Spinal cord (tissue), 9 donors: ENCODE measurements at regions not wholly inside any gene's neighbourhood (a gene's known extent, or its start where the extent isn't known, plus 50 kb on each side); places are given as distances from the start of the nearest gene placed in this dataset.
"Not testable (repeated sequence)": the region's sequence is repeated elsewhere in the genome, so short reads cannot be mapped to it uniquely, and the experiment has no call there.

Source experiments
- DNase-seq, 6 donors: peaks; one replicate each; pipeline versions ENCODE4 v3.0.0 to v3.0.0-alpha.2; 2013 to 2015; ENCODE audit warnings: low spot score in 6 of 6, low read depth in 4 of 6
- H3K27ac ChIP-seq: one replicate; pipeline ENCODE4 v1.5.1; 2013; ENCODE audit warnings: low read depth, low read length, control low read depth
- H3K27me3 ChIP-seq: one replicate; pipeline ENCODE4 v1.6.1; 2013; ENCODE audit warnings: low read length; ENCODE audit not compliant: control insufficient read depth, insufficient read depth
- H3K36me3 ChIP-seq: one replicate; pipeline ENCODE4 v1.6.1; 2013; ENCODE audit warnings: low read length; ENCODE audit not compliant: control insufficient read depth, insufficient read depth
- H3K4me1 ChIP-seq: one replicate; pipeline ENCODE4 v1.6.1; 2013; ENCODE audit warnings: low read length; ENCODE audit not compliant: control insufficient read depth, insufficient read depth
- H3K4me3 ChIP-seq: one replicate; pipeline ENCODE4 v1.5.1; 2013; ENCODE audit warnings: low read depth, low read length, control low read depth
- H3K9me3 ChIP-seq: one replicate; pipeline ENCODE4 v1.6.1; 2013; ENCODE audit warnings: low read length; ENCODE audit not compliant: control insufficient read depth, insufficient read depth
- WGBS: methylation state at CpG from one replicate; pipeline ENCODE4 v1.1.5; 2013; ENCODE audit warnings: missing lambda C conversion rate; ENCODE audit not compliant: insufficient coverage; 5-methylcytosine and 5-hydroxymethylcytosine counted together
- donor health status: healthy.

DNA sequence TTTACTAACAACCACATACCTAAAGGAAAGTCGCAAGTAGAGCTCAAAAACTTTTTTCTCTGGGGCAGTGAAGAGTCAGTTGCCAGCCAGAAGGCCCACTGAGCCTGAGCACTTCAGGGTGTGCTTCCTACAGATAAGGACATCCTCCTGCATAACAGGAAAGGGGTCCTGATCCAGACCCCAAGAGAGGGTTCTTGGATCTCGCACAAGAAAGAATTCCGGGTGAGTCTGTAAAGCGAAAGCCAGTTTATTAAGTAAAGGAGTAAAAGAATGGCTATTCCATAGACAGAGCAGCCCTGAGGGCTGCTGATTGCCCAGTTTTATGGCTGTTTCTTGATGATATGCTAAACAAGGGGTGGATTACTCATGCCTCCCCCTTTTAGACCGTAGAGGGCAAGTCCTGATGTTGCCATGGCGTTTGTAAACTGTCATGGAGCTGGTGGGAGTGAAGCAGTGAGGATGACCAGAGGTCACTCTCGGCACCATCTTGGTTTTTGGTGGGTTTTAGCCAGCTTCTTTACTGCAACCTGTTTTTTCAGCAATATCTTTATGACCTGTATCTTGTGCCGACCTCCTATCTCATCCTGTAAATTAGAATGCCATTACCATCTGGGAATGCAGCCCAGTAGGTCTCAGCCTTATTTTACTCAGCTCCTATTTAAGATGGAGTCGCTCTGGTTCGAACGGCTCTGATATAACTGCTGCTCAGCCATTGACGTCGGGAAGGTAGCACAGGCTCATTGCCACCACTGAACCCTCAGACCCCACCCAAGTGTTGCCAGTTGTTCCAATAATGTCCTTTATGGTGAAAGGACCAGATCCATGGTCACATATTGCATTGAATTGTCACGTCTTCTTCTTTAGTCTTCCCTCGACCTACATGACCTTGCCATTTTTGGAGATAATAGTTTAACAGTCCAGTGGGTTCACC is 96.6 kb upstream of the ERRFI1 start:
- DNase-seq, result no peak
- no peak overlapping the region for H3K27ac ChIP-seq
- no peaks in the 10 kb centered on the region for H3K9me3 ChIP-seq
- H3K27me3 ChIP-seq, result no peaks in the 10 kb centered on the region
- H3K4me1 ChIP-seq, result peaks cover 11% of the 10 kb centered on the region
- H3K36me3 ChIP-seq, result no peaks in the 10 kb centered on the region
- WGBS, result 91% methylated on average over 12 of the region's 15 CpGs
- H3K4me3 ChIP-seq, result no peak overlapping the region

DNA sequence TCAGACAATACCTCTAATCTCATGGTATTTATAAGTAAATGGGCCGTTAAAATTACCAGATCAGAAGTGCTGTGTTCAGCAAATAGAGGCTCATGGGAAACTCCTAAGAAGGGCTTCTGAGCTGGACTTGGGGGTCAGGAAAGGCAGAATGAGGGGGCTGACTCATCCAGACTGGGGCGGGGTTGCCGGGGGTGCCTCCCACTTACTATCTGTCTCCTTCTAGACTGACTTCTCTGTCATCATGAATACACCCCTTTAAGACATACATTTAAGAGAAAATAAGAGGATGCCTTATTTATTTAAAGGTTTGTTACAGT is 96.0 kb upstream of the ERRFI1 start:
- Histone ChIP-seq H3K4me1 (peaks cover 14% of the 10 kb centered on the region), H3K27ac (no peak overlapping the region)

GRCh38 chr1:8121261-8122159 is 95.4 kb upstream of the ERRFI1 start:
- peak overlapping the region; percentile 67 for H3K27ac ChIP-seq
- 52% methylated on average over 13 of the region's 18 CpGs for WGBS
- H3K4me3 ChIP-seq, result no peak overlapping the region
- H3K4me1 ChIP-seq, result peaks cover 15% of the 10 kb centered on the region
- H3K27me3 ChIP-seq, result no peaks in the 10 kb centered on the region
- peak in 2 of 6 donors; percentile 62 for DNase-seq
- no peaks in the 10 kb centered on the region for H3K9me3 ChIP-seq
- no peaks in the 10 kb centered on the region for H3K36me3 ChIP-seq

More for the DNA sequence above, 96.0 kb upstream of the ERRFI1 start:
- Histone ChIP-seq H3K27me3 (no peaks in the 10 kb centered on the region), H3K4me3 (no peak overlapping the region), H3K9me3 (no peaks in the 10 kb centered on the region), H3K36me3 (no peaks in the 10 kb centered on the region)
- no CpG with 5 or more reads among the region's 3 CpGs for WGBS
- DNase-seq, result no peak

DNA sequence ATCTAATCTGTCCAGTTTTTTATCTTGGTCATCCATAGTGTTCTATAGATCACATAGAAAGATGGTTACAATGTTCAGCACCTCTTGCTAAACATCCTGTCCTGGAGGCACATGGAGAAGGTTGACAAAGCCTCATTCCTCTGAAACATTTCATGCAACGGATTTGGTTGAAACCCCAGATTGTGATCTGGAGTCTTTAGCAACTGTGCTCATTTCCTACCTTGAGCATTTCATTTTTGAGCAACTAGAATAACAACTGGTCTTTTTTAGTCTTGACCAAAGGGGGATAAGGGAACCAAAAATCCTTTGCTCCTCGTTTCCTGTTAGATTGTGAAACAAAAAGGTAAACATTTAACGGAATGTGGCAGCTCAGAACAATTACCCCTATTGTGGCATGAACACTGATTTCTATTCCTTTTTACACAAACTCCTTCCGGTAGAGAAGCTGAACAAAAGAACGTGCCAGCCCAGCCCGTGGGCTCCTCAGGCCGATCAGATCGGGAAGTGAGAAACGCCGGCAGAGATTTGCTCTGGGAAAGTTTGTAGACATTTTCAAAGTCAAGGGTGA is 94.7 kb upstream of the ERRFI1 start:
- no peak overlapping the region for H3K4me3 ChIP-seq
- H3K27me3 ChIP-seq, result no peaks in the 10 kb centered on the region
- H3K4me1 ChIP-seq, result peaks cover 19% of the 10 kb centered on the region
- DNase-seq, result no peak
- peak overlapping the region; percentile 67 for H3K27ac ChIP-seq
- H3K9me3 ChIP-seq, result no peaks in the 10 kb centered on the region
- no peaks in the 10 kb centered on the region for H3K36me3 ChIP-seq
- WGBS, result 28% methylated on average over 4 of the region's 10 CpGs

DNA sequence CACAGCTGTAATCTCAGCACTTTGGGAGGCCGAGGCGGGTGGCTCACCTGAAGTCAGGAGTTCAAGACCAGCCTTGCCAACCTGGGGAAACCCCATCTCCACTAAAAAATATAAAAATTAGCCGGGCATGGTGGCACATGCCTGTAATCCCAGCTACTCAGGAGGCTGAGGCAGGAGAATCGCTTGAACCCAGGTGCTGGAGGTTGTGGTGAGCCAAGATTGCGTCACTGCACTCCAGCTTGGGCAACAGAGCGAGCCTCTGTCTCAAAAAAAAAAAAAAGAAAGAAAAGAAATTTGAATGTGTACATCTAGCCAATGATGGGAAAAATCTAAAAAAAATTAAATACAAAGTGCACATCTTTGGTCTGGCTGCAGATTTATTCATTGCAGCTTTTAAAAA is 92.6 kb upstream of the ERRFI1 start:
- H3K27ac ChIP-seq, H3K27me3 ChIP-seq, H3K4me3 ChIP-seq, H3K36me3 ChIP-seq, DNase-seq, H3K9me3 ChIP-seq: not testable (repeated sequence)
- 83% methylated on average over 3 of the region's 6 CpGs for WGBS
- H3K4me1 ChIP-seq, result peaks cover 22% of the 10 kb centered on the region

DNA sequence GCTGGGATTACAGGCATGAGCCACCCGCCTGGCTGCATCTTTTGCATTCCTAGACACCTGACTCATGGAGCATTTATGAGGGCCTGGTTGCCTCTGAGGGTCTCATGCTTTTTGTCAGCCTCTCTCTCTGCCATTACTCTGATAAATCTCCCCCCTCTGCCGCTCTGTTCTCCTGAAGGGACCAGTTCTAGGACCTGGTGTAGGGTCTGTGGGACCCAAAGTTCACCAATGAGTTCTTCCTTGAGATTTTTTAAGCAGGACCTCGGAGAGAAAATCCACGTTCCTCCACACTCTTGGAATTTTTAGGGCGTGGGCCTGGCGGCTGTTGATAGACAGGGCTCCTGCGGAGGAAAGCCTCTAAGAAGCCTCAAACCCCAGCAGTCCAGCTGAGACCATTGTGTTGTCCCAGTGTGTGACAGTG is 91.9 kb upstream of the ERRFI1 start:
- H3K27ac ChIP-seq, result peak overlapping the region; percentile 61

DNA sequence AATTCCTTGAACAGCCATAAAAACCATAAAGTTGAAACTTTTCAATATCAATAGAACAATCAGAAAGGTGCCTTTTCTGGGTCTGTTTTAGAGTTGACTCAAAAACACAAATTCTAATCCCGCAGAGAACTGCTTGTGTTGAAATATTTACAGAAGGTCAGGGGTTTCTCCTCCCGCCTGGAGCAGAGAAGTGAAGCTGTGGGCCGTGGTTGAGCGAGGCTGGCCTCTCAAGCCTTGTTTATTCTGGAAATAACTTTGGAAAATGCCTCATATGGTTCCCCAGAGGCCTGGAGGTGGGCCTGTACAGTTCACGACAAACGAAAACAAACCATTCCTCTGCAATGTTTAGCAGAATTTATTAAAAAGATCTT is 90.8 kb upstream of the ERRFI1 start:
- H3K27me3 ChIP-seq, result no peaks in the 10 kb centered on the region
- DNase-seq, result peak in 1 of 6 donors; percentile 80
- H3K36me3 ChIP-seq, result no peaks in the 10 kb centered on the region
- H3K4me3 ChIP-seq, result no peak overlapping the region
- peak overlapping the region; percentile 87 for H3K27ac ChIP-seq
- peaks cover 21% of the 10 kb centered on the region for H3K4me1 ChIP-seq
- WGBS, result 93% methylated on average over 4 of the region's 6 CpGs
- H3K9me3 ChIP-seq, result no peaks in the 10 kb centered on the region

More for the DNA sequence above, 91.9 kb upstream of the ERRFI1 start:
- Histone ChIP-seq H3K36me3 (no peaks in the 10 kb centered on the region), H3K27me3 (no peaks in the 10 kb centered on the region), H3K4me1 (peaks cover 24% of the 10 kb centered on the region), H3K4me3 (no peak overlapping the region), H3K9me3 (no peaks in the 10 kb centered on the region)
- 89% methylated on average over 7 of the region's 7 CpGs for WGBS
- DNase-seq, result no peak

GRCh38 chr1:8115769-8116167 is 89.7 kb upstream of the ERRFI1 start:
- Histone ChIP-seq H3K27ac (peak overlapping the region; percentile 29), H3K4me3 (no peak overlapping the region), H3K27me3 (no peaks in the 10 kb centered on the region), H3K4me1 (peaks cover 16% of the 10 kb centered on the region), H3K36me3 (no peaks in the 10 kb centered on the region), H3K9me3 (no peaks in the 10 kb centered on the region)
- 83% methylated on average over 9 of the region's 9 CpGs for WGBS
- DNase-seq, result no peak

DNA sequence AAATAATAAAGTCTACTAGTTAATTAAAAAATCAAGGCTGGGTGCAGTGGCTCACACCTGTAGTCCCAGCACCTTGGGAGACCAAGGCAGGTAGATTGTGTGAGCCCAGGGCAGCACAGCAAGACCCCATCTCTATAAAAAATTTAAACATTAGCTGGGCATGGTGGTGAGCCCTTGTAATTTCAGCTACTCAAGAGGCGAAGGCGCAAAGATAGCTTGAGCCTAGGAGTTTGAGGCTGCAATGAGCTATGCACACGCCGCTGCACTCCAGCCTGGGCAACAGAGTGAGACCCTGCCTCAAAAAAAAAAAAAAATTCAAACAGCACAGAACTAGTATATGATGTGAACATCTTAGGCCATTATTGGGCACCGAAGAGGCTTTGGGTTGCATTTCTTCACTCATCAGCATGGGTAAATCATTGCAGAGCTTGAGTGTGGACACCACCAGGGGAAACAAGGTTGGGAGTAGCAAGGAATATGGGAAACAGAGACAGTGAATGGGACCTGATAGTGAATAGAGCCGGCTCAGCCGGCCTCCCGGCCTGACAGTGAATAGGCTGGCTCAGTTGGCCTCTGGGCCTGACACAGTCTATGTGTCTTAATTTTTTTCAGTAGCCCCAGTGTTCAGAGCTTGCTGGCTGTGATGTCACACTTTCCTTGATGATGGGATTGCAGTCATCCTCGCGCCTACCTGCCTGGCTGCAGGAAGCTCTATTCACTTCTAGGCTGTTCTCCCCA is 89.1 kb upstream of the ERRFI1 start:
- no peaks in the 10 kb centered on the region for H3K27me3 ChIP-seq
- no peak for DNase-seq
- no peaks in the 10 kb centered on the region for H3K9me3 ChIP-seq
- no peak overlapping the region for H3K4me3 ChIP-seq
- H3K36me3 ChIP-seq, result no peaks in the 10 kb centered on the region
- 76% methylated on average over 6 of the region's 10 CpGs for WGBS
- H3K4me1 ChIP-seq, result peaks cover 13% of the 10 kb centered on the region
- H3K27ac ChIP-seq, result peak overlapping the region; percentile 29
